Esophagus squamous epithelium (tissue), 5 donors: ENCODE measurements at regions not wholly inside any gene's neighbourhood (a gene's known extent, or its start where the extent isn't known, plus 50 kb on each side); places are given as distances from the start of the nearest gene placed in this dataset.

ENCODE experiments used
- DNase-seq: peaks from one replicate; lab custom pipeline; 2025; lab: John Stamatoyannopoulos, UW
- H3K27ac ChIP-seq, 4 donors: fragments of 200-600 bp; sonication (generic); one replicate each; pipeline ENCODE4 v1.5.1; 2016 to 2019; ENCODE audit warnings: mild to moderate bottlenecking in 1 of 4
- H3K27me3 ChIP-seq, 4 donors: fragments of 200-600 bp; sonication (generic); 1 replicate in 3 of 4; 2 replicates in 1 of 4; pipeline versions ENCODE4 v1.5.1 to v1.6.0; 2017 to 2021; ENCODE audit warnings: antibody characterized with exemption in 1 of 4
- H3K36me3 ChIP-seq, 3 donors: fragments of 200-600 bp; sonication (generic); one replicate each; pipeline ENCODE4 v1.5.1; 2016 to 2019
- H3K4me1 ChIP-seq, 3 donors: fragments of 200-600 bp; sonication (generic); one replicate each; pipeline ENCODE4 v1.5.1; 2017 to 2019
- H3K4me3 ChIP-seq, 4 donors: fragments of 200-600 bp; sonication (generic); 1 replicate in 3 of 4; 2 replicates in 1 of 4; pipeline ENCODE4 v1.5.1; 2016 to 2019; ENCODE audit warnings: mild to moderate bottlenecking in 2 of 4, moderate library complexity in 1 of 4
- H3K9me3 ChIP-seq, 3 donors: fragments of 200-600 bp; sonication (generic); one replicate each; pipeline ENCODE4 v1.5.1; 2016 to 2019
- CTCF ChIP-seq, 6 experiments: fragments of 450-650 bp in 4 of 6; fragments of 200-600 bp in 2 of 6; sonication (generic) in 2 of 6; IDR thresholded peaks; one replicate each; pipeline ENCODE4 v1.5.1; 2016 to 2019; ENCODE audit warnings: antibody characterized with exemption in 6 of 6, mild to moderate bottlenecking in 4 of 6, moderate library complexity in 4 of 6
- POLR2A ChIP-seq, 4 donors: fragments of 450-650 bp; IDR thresholded peaks; one replicate each; pipeline ENCODE4 v1.6.1; 2017; ENCODE audit warnings: antibody characterized with exemption in 4 of 4, mild to moderate bottlenecking in 4 of 4, moderate library complexity in 3 of 4
- WGBS, 2 donors: methylation state at CpG; one replicate each; pipeline ENCODE4 v1.1.5; 2018; 5-methylcytosine and 5-hydroxymethylcytosine counted together
- intact Hi-C: fragments of 100-400 bp; cut with DNase I; formaldehyde crosslinking; loops from one replicate; pipeline ENCODE4 v1.15.0; 2022
- donor health status: DM: yes; HTN: yes; CAD: no.

DNA sequence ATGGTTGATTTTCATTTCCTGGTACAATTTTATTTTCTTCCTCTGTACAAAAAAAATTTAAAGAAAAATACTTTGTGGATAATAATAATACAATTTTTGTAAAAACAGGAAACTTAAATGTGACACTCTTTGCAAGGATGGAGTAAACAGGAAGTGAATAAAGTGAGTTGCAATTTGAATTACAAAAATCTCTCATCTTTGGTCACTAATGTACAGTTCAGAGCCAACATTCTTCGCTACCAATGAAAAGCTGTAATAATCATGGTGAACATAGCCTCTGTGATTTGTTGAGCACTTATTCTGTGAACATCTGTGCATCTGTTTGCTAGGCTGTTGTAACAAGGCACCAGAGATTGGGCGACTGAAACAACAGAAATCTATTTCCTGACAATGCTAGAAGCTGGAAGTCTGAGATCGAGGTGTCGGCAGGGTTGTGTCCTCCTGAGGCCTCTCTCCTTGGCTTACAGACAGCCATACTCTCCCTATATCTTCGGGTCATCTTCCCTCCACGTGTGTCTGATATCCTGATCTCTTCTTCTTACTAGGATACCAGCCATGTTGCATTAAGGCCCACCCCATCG lies 295.3 kb upstream of the KLF6 start:
- peaks cover 4 to 25% (median 19%) of the 10 kb centered on the region in 3 donors for H3K4me1 ChIP-seq
- no peaks in the 10 kb centered on the region for H3K27me3 ChIP-seq
- 74 to 83% methylated on average over 7 of the region's 7 CpGs for WGBS, 2 donors
- H3K36me3 ChIP-seq = no peaks in the 10 kb centered on the region
- intact Hi-C loops = no loop called here
- no peak for DNase-seq
- H3K27ac ChIP-seq = peak overlapping the region in 1 of 4 donors; percentile 40
- TF ChIP-seq POLR2A (IDR thresholded peaks at IDR 0.05) (no peak), CTCF (IDR thresholded peaks at IDR 0.05) (no peak)
- no peak overlapping the region for H3K4me3 ChIP-seq
- H3K9me3 ChIP-seq = no peaks in the 10 kb centered on the region

- no peak for DNase-seq
- H3K36me3 ChIP-seq = no peaks in the 10 kb centered on the region
- peak overlapping the region in 1 of 4 donors; percentile 29 for H3K27ac ChIP-seq
- intact Hi-C loops = no loop called here
- no peak overlapping the region for H3K4me3 ChIP-seq
- H3K9me3 ChIP-seq = no peaks in the 10 kb centered on the region
- no peak for TF ChIP-seq POLR2A (IDR thresholded peaks at IDR 0.05)
- TF ChIP-seq CTCF (IDR thresholded peaks at IDR 0.05) = no peak
- 80 to 82% methylated on average over 5 of the region's 5 CpGs for WGBS, 2 donors
- H3K4me1 ChIP-seq = peaks cover 4 to 31% (median 24%) of the 10 kb centered on the region in 3 donors
- H3K27me3 ChIP-seq = no peaks in the 10 kb centered on the region
These were observed 294.8 kb upstream of the KLF6 start for GRCh38 chr10:4079803-4080202.

DNA sequence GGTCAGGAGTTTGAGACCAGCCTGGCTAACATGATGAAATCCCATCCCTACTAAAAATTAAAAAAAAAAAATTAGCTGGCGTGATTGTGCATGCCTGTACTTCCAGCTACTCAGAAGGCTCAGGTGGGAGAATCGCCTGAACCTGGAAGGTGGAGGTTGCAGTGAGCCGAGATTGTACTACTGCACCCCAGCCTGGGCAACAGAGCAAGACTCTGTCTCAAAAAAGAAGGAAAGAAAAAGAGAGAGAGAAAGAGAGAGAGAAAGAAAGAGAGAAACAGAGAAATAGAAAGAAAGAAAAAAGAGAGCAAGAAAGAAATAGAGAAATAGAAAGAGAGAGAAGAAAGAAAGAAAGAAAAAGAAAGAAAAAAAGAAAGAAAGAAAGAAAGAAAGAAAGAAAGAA lies 292.8 kb upstream of the KLF6 start:
- no peaks in the 10 kb centered on the region for H3K9me3 ChIP-seq
- no peak for DNase-seq
- peaks cover 7 to 32% (median 24%) of the 10 kb centered on the region in 3 donors for H3K4me1 ChIP-seq
- intact Hi-C loops = no loop called here
- H3K4me3 ChIP-seq = no peak overlapping the region
- 59 to 75% methylated on average over 3 of the region's 3 CpGs for WGBS, 2 donors
- TF ChIP-seq POLR2A (IDR thresholded peaks at IDR 0.05) = no peak
- no peak for TF ChIP-seq CTCF (IDR thresholded peaks at IDR 0.05)
- no peak overlapping the region for H3K27ac ChIP-seq
- no peaks in the 10 kb centered on the region for H3K36me3 ChIP-seq
- no peaks in the 10 kb centered on the region for H3K27me3 ChIP-seq

DNA sequence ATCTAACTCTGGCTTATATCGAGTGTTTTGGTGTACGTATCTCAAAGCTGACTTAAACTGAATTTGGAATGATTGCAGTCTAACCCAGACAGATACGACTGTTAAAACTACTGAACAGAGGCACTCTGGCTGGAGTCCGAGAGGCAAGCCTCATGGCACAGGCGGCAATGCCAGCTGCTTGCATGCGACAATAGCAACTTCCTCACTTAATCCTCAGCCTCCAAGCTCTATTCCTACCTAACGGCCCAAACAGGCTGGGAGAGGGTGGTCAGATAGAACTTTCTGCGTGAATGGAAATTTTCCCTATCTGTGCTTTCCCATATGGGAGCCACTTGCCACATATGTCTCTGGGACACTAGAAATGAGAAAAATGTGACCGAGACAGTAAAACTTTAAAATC lies 292.0 kb upstream of the KLF6 start:
- intact Hi-C loops = no loop called here

DNA sequence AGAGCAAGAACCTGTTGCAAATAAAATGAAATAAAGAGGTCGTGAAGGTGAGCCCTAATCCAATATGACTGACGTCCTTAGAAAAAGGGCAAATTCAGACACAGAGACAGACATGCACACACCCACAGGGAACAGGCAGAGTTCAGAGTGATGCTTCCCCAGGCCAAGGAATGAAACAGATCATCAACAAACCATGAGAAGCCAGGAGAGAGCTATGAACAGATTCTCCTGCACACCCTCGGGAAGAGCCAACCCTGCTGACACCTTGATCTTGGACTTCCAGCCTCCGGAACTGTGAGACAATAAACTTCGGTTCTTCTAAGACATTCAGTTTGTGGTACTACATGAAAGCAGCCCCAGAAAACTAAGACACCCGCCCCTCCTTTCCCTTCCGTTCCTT lies 290.4 kb upstream of the KLF6 start:
- H3K27ac ChIP-seq = no peak overlapping the region
- no peaks in the 10 kb centered on the region for H3K27me3 ChIP-seq
- H3K4me3 ChIP-seq = no peak overlapping the region
- DNase-seq = no peak
- intact Hi-C loops = no loop called here
- no peaks in the 10 kb centered on the region for H3K9me3 ChIP-seq
- no peaks in the 10 kb centered on the region for H3K36me3 ChIP-seq
- TF ChIP-seq POLR2A (IDR thresholded peaks at IDR 0.05) (no peak), CTCF (IDR thresholded peaks at IDR 0.05) (no peak)
- peaks cover 7 to 29% (median 19%) of the 10 kb centered on the region in 3 donors for H3K4me1 ChIP-seq
- WGBS, 2 donors = 87 to 94% methylated on average over 7 of the region's 7 CpGs

More for the DNA sequence above, 292.0 kb upstream of the KLF6 start:
- Histone ChIP-seq H3K4me1 (peaks cover 7 to 28% (median 23%) of the 10 kb centered on the region in 3 donors), H3K9me3 (no peaks in the 10 kb centered on the region), H3K36me3 (no peaks in the 10 kb centered on the region), H3K4me3 (no peak overlapping the region), H3K27ac (no peak overlapping the region), H3K27me3 (no peaks in the 10 kb centered on the region)
- TF ChIP-seq POLR2A (IDR thresholded peaks at IDR 0.05) = no peak
- TF ChIP-seq CTCF (IDR thresholded peaks at IDR 0.05) = no peak
- no peak for DNase-seq
- 93 to 96% methylated on average over 3 to 8 of the region's 9 CpGs for WGBS, 2 donors
